GM18870 (cell line): ENCODE measurements at regions not wholly inside any gene's neighbourhood (a gene's known extent, or its start where the extent isn't known, plus 50 kb on each side); places are given as distances from the start of the nearest gene placed in this dataset.

Experiments
- ATAC-seq: cut with Tn5 transposase; IDR thresholded peaks from one replicate; pipeline ENCODE4 v1.9.1; 2021; ENCODE audit warnings: moderate library complexity; ENCODE audit not compliant: unreplicated experiment

- no peak for ATAC-seq
These were observed 168.5 kb upstream of the GAS1 start for GRCh38 chr9:87115785-87116184.

GRCh38 chr9:87116492-87116891 is 169.2 kb upstream of the GAS1 start:
- ATAC-seq, result no peak

GRCh38 chr9:87118594-87118993 is 171.3 kb upstream of the GAS1 start:
- no peak for ATAC-seq

- no peak for ATAC-seq
These were observed 172.1 kb upstream of the GAS1 start for GRCh38 chr9:87119328-87119881.

- no peak for ATAC-seq
These were observed 173.3 kb upstream of the GAS1 start for GRCh38 chr9:87120610-87121009.

- no peak for ATAC-seq
These were observed 175.8 kb upstream of the GAS1 start for GRCh38 chr9:87122947-87123685.

GRCh38 chr9:87123830-87124229 is 176.5 kb upstream of the GAS1 start:
- no peak for ATAC-seq

- ATAC-seq, result no peak
These were observed 178.5 kb upstream of the GAS1 start for GRCh38 chr9:87125819-87126218.

GRCh38 chr9:87127543-87127942 is 180.2 kb upstream of the GAS1 start:
- ATAC-seq, result no peak

- no peak for ATAC-seq
These were observed 180.8 kb upstream of the GAS1 start for GRCh38 chr9:87127978-87128614.

- ATAC-seq, result no peak
These were observed 181.7 kb upstream of the GAS1 start for GRCh38 chr9:87128844-87129493.

GRCh38 chr9:87135074-87135473 is 187.8 kb upstream of the GAS1 start:
- ATAC-seq, result no peak

GRCh38 chr9:87137718-87138117 is 190.4 kb upstream of the GAS1 start:
- ATAC-seq, result no peak

- no peak for ATAC-seq
These were observed 191.1 kb upstream of the GAS1 start for GRCh38 chr9:87138128-87139040.

- no peak for ATAC-seq
These were observed 191.9 kb upstream of the GAS1 start for GRCh38 chr9:87139099-87139730.

GRCh38 chr9:87140142-87140541 is 192.8 kb upstream of the GAS1 start:
- ATAC-seq, result no peak

- ATAC-seq, result no peak
These were observed 193.4 kb upstream of the GAS1 start for GRCh38 chr9:87140605-87141109.

GRCh38 chr9:87141124-87141523 is 193.8 kb upstream of the GAS1 start:
- no peak for ATAC-seq

GRCh38 chr9:87146933-87147332 is 199.6 kb upstream of the GAS1 start:
- ATAC-seq, result no peak

- ATAC-seq, result no peak
These were observed 200.5 kb upstream of the GAS1 start for GRCh38 chr9:87147839-87148238.
